ENCODE measurements at regions not wholly inside any gene's neighbourhood (a gene's known extent, or its start where the extent isn't known, plus 50 kb on each side); places are given as distances from the start of the nearest gene placed in this dataset.

DNA sequence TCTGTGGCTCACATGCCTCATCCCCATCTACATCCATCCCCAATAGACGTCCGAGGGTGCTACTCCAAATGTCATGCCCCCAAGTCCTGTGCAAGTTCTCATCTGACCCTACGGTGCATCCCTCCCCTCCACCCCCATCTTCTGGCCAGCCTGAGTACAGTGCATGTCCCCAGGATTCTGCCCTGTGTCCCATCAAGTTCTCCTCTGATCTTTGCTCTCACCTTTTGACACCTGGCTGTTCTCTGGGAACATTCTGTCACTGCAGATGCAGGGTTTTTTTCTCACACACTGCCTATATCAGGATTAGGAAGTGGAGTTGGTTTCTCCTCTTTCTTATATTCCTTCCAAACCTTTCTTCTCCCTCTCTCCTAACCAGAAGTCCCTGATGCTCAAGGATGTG is 377.2 kb downstream of the GADD45G start:
- DNase-seq = no peak

DNA sequence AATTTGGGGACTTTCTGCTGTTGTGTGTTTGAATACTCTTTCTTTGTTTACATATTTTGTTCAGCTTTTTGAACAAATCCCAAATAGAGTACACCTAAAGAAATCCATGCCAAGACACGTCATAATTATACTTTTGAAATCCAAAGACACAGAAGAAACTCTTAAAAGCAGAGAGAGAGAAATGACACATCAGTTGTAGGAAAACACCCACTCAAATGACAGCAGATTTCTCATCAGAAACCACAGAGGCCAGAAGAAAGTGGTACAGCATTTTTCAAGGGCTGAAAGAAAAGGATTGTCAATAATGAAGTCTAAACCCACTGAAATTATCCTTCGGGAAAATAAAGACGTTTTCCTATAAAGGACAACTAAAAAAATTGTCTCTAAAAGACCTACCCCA is 378.6 kb downstream of the GADD45G start:
- no peak for DNase-seq

DNA sequence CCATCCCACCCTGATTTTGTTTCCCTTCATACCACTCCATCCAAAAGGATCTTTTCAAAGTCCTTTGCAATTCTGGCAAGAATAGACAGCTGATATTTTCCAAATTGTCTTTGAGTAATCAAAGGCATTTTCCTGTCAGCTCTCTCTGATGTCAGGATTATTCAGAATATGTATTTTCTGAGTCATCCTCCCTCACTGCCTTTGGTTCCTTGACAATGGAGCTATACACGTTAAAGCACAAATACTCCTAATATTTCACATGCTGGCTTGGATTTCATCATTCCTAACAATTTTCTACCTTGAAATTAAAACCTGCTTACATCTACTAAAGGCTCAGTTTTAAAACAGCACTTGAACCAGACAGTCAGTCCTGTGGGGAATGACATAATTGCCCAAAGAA is 379.4 kb downstream of the GADD45G start:
- DNase-seq = no peak

DNA sequence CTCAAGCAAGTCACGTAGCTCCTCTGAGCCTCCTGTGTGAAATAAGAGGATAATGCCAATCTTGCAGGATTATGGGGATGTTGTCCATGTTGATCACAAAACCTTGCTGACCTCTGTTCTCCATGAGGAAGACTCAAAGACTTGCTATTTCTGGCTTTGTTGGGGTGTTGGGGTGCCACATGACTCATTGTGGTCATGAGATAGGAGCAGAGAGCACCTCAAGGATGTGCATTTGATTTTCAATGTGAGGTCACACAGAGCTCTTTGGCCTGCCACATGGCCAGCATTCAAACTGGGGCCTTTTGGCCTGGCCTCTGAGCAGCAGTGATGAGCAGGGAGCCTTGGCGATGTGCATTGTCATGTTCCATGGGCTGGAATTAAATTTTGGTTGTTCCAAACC is 380.3 kb downstream of the GADD45G start:
- no peak for DNase-seq

DNA sequence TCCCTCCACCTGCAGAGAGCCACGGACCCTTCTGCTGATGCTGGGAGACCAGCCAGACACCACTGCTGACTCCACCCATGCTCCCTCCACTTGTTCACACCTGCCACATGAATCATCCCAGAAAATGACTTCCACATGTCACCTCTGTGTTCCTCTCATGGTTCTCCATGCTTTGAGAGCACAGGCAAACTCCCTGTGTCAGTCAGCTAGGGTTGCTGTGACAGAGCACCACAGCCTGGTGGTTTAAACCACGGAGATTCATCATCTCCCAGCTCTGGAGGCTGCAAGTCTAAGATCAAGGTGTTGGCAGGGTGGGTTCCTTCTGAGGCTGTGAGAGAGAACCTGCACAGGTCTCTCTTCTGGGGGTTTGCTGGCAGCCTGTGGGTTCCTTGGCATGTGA is 381.4 kb downstream of the GADD45G start:
- DNase-seq = no peak

DNA sequence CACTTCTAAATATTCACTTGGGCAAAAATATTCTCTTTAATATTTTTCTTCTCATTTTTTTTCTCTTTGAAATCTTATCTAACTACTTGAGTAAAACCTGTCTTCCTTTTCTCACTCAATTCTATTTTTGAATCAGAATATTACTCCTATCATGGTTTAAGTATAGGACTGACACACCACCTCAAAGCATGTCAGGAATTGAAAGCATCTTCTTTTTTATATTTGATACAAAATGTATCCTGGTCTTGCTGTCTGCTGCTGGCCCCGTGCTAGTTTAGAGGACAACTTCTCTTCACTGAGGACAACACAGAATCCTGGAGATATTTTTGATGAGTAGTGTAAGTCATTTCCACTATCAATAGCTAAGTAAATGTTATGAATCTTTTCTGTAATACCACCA is 383.6 kb downstream of the GADD45G start:
- no peak for DNase-seq

DNA sequence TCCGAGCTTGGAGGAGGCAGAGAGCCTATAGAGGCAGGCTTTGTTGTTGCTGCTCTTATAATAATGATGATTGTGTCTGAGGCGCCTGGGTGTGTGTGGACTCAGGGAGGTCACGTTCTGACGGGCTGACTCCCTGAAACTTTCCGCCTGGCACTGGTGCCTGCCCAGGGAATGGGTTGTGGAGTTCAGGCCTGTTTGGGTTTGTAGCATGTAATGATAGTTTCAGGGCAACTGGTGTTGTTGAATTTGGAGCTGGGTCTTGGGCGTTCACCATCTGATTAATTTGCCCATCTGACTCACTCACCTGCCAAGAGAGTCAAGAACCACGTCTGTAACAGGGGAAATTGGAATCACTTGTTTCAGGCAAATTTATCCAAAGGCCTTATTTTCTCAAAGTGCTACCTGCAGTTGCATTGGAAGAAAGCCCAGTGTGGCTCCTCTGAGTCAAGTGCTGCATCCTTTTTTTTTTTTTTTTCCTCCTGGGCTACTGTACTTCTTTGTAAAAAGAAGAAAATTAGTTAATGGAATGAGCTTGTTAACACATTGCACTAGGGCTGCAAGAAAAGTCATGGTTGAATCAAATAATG is 386.5 kb downstream of the GADD45G start:
- no peak for DNase-seq

DNA sequence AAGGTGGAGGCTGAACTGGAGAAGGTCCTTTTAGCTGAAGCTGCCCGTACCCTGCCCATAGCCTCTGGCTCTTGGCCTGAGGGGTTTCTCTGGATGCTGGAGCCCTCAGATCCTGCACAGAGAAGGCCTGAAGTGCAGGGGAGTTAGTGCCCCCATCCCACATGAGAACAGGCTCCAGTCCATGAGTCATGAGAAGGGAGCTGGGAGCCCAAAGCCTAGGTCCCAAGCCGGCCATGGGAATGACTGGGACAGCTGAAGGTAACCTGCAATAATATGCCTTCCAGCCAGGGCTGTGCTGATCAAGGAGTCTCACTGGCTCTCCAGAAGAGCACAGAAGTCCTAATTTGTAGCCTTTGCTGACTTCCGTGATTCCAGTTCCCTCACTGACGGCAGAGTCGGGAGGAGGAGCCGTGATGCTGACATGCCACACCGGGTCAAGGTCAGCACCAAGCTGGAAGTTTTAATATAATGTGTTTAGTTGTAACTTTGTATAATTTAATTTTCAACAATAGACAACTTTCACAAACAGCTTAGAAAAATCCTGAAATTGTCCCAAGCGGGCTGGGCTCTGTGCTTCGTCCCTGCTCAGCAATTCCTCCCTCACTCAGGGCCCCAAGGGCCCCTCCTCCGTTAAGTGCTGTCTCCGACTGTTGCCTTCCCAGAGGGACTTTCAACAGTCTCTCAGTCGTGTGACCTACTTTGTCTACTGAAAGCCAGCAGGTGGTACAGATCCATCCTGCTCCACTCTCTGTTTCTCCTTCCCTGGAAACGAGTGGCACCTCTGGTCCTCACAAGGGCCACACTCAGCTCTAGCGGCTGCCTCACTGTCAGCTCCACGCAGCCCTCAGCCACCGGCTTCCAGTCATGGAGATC is 387.8 kb downstream of the GADD45G start:
- DNase-seq = no peak

DNA sequence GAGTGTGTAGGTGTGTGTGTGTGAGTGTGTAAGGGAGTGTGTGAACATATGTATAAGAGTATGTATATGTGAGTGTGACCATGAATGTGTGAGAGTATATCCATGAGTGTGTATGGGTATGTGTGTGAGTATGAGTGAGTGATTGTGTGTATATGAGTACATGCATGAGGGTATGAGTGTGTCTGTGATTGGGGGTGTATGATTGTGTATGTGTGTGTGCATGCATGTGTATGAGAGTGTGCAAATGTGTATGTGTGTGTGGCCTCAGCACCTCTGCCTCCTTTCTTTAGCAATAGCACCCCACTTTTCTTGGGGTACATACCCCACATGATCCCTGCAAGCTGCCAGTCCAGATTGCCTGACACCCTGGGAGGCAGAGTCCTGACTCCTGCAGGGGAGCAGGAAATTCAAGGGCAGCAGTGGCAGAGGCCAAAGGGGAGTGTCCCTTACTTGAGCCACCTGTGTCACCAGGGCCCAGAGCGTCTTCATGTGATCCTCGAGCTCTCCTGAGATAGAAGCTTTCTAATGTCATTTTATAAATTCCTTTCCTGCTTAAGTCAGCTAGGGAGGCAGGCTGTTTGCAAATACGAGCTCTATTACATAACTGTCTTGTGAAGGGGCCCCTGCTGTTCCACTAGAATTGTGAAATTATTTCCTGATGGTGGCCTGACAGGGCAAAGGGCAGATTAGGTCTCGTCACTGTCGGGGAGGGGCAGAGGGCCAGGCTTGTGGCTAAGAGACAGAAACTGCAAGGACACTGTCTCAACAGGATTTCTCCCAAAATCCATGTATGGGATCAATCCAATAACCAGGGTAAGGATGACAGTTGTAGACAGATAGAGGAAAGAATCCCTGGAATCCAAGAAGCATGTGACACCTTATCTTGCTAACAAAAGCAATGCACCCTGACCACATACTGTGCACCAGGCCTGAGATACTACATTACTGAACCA is 389.1 kb downstream of the GADD45G start:
- DNase-seq = no peak

DNA sequence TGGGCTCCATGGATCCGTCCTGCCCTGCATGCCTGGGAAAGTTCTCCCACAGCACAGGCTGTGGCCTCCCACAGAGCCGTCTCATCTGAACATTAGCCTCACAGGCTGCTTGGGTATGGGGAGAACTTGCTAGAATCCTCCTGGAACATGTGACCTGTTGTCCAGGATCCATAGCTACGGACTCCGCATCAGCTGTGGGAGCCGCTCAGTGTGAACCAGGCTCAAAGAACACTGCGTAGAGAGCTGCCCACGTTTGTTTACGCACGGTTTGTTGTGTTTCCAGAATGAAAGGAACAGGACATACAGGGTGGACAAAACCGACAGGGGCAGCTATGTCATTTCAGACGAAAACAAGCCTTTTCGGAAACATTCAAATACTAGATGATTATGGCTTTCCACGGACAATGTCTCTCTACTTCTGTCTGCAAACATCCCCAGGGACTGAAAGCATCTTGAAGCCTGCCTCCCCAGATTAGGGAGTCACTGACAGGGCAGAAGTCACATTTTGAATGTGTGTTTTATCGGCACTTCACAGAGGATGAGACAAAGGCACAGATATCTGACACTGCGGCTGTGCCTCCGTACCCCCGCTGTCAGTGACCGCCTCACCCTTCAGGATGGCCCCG is 390.3 kb downstream of the GADD45G start:
- DNase-seq = no peak

DNA sequence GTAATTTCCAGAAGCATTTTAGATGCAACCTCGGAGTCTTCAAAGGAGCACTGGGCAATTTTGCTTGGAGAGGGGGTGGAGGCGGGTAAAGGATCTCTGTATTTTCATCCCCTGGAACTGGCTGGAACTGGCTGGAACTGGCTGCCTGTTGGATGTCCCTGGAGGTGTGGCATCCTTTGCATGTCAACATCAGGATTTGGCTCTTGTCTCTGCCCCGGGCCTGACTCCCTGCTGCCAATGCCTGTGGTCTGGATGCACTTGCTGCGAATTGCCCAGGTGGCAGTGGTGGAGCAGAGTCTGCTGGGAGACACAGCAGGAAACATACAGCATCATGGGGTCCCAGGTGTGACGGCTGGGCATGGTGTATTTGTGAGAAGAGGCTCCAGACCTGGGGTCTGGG is 391.3 kb downstream of the GADD45G start:
- DNase-seq = no peak

DNA sequence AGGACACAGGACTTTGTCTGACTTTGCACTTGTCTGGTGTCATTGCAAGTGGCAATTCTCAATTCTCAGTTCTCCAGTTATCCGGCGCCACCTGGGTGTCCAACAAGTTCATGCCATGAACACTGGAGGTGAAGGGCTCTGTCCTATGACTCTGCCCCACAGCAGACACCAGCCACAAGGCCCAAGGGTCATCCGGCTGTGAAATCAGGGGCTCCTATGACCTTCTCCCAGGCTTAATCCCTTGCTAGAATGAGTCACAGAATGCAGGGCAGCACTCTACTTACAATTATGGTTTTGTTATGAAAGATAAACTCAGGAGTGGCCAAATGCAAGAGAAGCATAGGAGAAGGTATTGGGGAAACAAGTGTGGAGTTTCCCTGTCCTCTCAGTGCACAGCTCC is 392.0 kb downstream of the GADD45G start:
- DNase-seq = no peak

DNA sequence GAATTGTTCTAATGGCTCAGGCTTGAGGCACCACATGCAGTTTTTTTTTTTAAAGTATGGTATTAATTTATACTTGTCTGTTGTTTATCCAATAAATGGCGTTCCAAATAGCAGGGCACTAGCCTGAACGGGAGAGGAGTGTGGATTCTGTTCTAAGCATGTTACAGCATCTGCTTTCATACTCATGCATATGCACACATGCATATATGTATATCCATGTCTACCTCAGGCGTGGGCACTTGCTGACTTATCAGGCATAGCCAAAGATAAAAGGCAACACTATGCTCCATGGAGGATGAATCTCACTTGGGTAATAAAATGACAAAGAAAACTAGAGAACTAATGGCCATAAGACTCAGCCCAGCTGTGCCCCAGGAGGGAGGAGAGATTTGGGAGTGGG is 393.8 kb downstream of the GADD45G start:
- DNase-seq = no peak

DNA sequence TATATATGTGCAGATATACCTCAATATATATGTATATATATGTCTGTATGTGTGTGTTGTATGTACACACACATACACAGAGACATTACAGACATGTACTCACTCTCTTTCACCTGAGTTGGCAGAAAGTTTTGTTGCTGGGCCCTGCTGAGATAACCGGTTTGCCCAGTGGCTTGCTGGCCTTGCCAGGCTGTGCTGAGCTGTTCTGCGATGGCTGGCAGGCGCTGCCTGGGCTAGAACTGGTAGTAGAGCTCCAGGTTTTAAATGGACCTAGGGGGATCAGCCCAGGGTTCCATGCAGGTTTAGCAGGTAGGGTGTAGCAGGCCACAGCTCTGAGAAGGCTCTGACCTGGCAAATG is 394.3 kb downstream of the GADD45G start:
- DNase-seq = no peak

DNA sequence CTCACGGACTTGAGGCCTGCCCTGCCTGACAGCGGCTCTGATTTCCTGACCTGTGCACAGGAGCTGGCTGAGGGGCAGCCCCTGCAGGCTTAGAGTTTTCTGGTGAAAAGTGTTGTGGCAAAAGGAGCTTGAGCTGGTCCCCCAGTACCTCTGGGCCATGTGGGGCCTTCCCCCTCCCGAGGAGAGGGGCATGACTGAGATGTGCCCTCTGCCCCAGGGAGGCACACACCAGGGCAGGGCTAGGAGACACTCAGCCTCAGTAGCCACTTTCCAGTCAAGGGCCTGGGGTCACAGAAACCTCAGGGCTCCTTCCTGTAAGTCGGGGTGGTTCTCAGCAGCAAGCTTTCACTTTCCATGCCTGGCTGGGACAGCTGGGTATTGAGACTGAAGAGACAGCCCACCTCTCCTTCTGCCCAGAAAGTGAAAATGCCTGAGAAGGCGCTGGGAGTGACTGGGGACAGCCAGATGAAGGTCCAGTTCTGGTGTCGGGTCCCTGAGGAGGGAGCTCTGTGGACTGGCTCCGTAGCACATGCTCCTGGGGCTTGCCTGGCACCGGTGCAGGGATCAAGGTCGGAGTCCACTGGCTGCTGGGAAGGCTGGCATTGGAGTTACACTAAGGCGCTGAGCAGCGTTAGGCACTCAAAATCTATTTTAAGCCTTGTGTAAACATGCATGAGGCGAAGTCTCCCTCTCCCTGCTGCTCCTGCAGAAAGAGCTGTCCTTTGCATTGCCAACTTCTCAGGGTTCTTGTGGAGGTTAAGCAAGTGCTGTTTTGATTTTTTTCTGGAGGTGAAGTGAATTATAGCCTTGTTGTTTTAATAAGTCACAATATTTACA is 394.9 kb downstream of the GADD45G start:
- DNase-seq = no peak

DNA sequence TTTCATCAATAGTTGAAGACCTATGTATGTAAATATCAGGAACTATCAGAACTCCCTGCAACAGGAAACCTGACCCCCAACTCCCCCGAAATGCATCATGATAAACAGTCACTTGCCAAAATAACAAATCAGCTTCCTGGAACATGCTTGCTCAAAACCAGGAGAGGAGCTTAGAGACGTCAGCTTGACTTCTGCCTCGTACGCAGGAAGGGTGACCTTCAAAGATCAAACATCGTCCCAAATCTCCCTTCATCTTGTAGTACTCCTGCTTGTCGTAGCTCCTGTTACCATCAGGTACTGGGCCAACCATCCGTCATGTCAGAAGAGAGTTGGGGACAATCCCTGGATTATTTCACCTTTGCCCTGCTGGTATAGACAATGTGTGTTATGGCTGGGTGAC is 396.1 kb downstream of the GADD45G start:
- no peak for DNase-seq

DNA sequence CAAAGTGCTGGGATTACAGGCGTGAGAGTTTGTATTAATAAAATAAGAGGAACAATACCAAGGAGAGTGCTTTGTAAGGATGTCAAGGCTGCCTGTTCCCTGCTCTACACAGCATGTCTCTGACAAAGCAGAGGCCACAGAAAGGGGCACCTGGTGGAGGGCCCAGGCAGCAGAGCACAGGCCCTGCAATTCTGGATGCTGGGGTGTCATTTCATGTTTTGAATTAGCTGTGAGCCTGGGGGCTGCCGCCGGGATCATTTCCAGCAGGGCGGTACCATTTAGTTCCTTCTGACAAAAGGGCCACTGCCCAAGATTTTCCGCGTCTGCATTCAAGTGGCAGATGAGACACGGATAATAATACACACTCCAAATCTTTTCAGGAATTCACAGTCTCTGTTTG is 396.9 kb downstream of the GADD45G start:
- DNase-seq = no peak

DNA sequence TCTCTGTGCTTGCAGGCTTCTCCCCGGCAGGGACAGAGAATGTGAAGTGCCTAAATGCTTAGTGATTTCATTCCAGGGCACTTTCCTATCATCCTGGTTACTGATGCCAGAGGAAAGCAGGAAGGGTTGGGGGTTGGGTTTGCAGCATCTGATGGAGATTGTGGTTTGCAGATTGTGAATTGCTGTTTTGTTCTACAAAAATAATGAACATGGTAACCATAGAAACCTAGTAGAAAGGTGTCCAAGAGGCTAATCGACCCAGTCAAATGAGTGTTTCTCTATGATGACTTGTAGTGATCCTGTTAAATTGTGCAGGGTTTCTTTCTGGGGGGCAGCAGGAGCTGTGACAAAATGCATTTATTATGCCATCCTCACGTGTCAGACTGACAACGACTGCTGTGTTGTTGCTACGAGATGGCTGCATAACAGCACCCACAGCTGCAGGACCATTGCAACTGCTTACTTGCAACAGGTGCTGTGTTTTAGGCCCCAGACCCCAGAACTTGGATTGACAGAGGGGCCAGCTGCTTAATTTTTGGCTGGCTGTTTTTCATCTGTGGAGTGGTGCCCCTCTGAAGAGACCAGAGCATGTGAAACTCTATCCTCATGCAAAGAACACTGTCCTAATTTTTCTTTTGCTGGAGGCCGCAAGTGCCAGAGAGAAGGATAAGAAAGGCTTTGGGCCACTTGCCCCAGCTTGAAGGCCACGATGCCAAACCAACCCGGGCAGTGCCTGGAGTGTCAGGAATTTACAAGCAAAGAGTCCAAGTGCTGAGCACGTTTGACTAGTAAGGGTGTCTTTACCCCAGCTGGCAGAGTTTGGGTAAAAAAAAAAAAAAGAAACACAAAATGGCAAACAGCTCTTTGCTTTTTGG is 397.8 kb downstream of the GADD45G start:
- DNase-seq = no peak

DNA sequence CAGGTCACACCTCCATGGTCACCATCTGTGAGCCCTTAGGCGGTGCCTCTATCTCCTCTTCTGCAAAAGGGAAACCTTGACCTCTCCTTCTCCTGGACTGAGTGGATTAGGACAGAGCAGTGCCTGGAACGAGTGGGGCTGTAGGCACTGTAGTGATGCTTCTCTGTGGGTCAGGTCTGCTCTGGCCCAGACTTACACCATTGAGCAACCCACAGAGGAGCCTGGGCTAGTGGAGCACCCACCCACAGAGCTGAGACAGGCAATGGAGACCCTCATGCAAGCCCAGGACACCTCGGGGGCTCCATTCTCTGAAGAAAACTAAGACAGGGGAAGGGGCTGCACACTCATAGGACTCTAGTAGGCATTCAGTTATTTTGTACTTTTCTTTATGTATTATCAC is 400.6 kb downstream of the GADD45G start:
- DNase-seq = no peak

DNA sequence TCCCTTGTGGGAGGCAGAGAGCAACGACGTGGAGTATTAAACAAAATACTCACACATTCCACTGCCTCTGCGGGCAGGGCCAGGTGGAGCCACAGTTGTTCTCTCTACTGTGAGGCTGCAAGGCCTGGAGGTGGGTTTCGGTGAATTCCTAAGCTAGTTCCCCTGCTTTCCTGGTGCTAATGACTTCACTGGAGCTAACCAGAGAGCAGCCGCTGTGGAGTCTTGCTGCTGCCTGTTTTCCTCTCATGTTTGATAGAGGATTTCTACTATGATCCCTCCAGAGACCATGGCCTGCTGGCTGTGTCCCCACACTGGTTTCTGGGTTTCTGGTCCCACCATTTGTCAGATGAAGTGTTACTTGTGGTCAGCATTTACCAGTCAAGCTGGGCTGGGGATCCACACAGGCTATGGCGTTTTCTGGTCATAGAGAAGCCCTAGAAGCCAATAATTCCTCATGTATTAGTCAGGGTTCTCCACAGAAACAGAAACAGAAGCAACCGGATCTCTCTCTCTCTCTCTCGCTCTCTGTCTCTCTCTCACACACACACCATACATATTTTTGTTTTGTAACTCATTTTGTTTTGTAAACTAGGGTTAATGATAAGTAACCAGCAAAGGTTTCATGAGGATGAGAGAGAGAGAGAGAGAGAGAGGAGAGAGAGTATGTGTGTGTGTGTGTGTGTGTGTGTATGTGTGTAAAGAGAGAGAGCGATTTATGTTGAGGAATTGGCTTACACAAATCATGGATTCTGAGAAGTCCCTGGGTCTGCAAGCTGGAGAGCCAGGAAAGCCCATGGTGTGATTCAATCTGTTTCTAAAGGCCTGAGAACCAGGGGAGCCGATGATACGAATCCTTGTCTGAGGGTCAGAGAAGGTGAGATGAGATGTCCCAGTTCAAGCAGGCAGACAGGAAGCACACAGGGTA is 403.0 kb downstream of the GADD45G start:
- no peak for DNase-seq
